Vagina (tissue), 2 donors: ENCODE measurements at regions not wholly inside any gene's neighbourhood (a gene's known extent, or its start where the extent isn't known, plus 50 kb on each side); places are given as distances from the start of the nearest gene placed in this dataset.

ENCODE experiments used
- POLR2A ChIP-seq, 2 donors: fragments of 450-650 bp; IDR thresholded peaks; one replicate each; pipeline ENCODE4 v1.6.1; 2017; ENCODE audit warnings: antibody characterized with exemption in 2 of 2, mild to moderate bottlenecking in 2 of 2, moderate library complexity in 2 of 2
- TF ChIP-seq, protein P1 (sequence below), 3 experiments: fragments of 450-650 bp in 2 of 3; fragments of 200-600 bp in 1 of 3; sonication (generic) in 1 of 3; IDR thresholded peaks; one replicate each; pipeline ENCODE4 v1.5.1; 2017 to 2019; ENCODE audit warnings: antibody characterized with exemption in 3 of 3, mild to moderate bottlenecking in 2 of 3, moderate library complexity in 2 of 3

DNA sequence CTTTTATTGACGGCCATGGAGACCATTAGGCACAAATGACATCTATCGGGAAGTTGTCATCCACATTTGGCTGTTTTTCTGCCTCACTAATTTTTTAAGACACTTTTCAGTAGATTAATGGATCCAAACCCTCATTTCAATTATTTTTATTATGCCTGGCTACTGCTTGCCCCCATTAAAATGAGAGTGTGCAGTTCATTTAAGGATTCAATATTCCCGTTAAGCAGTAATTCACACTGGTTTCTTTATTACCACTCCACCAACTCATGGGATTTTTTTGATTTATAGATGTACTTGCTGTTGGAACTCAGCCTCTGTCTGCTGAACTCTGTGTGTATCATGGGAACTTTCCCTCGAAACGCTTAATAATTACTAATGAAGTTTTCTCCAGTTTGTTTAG, 291.8 kb upstream of the PRKX start:
- TF ChIP-seq, protein P1, sequence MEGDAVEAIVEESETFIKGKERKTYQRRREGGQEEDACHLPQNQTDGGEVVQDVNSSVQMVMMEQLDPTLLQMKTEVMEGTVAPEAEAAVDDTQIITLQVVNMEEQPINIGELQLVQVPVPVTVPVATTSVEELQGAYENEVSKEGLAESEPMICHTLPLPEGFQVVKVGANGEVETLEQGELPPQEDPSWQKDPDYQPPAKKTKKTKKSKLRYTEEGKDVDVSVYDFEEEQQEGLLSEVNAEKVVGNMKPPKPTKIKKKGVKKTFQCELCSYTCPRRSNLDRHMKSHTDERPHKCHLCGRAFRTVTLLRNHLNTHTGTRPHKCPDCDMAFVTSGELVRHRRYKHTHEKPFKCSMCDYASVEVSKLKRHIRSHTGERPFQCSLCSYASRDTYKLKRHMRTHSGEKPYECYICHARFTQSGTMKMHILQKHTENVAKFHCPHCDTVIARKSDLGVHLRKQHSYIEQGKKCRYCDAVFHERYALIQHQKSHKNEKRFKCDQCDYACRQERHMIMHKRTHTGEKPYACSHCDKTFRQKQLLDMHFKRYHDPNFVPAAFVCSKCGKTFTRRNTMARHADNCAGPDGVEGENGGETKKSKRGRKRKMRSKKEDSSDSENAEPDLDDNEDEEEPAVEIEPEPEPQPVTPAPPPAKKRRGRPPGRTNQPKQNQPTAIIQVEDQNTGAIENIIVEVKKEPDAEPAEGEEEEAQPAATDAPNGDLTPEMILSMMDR (IDR thresholded peaks at IDR 0.05): no peak
- TF ChIP-seq POLR2A (IDR thresholded peaks at IDR 0.05): no peak
